ENCODE measurements at regions not wholly inside any gene's neighbourhood (a gene's known extent, or its start where the extent isn't known, plus 50 kb on each side); places are given as distances from the start of the nearest gene placed in this dataset.

DNA sequence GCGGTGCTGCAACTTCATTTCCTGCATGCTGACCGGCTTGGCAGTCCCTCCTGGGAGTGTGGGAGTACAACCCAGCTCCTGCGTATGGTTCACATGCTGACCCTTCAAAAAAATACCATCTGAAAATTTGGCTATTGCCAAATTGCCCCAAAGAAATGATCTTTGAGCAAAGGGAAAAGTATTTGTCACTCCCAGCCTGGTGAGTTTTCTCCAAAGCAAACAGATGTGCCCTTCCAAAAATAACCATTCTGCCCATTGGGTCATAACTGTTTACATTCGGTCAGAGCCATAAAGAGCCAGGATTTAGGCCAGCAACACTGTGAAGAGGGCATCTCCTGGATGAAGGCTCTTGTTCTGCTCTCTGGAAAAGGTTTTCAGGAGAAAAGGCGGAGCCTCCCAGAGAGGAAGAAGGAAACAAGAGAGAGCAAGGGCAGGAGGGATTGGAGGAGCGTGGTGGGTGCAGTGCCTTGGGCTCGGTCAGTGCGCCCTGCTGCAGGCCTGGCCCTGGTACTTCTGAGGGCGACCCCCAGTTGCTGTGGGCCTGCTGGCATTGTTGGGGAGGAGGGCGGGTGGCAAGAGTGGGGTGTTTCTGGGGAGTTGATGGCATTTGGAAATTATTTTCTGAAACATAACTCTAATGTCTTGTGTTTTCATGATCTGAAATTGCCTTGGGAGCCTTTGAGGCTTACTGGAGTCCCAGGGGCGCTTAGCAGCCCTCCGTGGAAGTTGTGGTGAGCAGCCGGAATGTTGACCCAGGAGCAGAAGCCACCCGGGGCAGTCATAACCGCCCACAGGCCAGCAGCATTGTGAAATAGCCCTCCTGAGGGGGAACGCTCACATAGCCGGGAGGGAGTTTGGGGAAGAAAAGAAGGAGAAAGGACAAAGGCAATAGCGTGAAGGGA lies 248.4 kb downstream of the MYLK4 start:
- H3K4me2 ChIP-seq (ENCODE audit: low read length) = no peak overlapping the region

DNA sequence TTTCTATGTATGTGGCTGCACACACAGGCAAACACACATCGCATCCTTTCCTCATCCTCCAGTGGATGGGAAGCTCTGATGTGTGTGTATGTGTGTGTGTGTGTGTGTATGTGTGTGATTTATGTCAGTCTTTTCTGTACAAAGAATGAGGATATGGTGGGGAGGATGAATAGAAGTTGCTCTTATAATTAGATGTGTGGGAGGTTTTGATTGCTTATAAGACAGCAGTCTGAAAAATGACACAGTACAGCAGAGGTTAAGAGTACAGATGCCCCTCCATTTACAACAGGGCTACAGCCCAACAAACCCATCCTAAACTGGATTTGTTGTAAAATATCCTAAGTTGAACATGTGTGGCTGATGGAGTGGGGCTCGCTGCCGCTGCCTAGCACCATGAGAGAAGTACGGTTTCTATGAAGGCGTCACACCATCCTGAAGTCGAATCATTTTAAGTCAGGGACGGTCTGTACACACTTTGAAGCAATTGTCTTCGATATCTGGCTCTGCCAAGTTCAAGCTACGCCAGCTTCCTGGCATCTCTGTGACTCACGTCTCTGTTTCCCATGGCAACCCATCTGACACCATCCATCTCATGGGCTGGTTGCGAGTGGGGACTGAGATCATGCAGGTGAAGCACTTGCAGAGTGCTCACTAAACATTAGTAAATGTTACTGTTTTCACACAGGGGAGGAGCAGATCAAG lies 252.6 kb downstream of the MYLK4 start:
- Histone ChIP-seq H3K4me2 (ENCODE audit: low read length) (no peak overlapping the region), H3K9me2 (ENCODE audit: low read depth, low read length) (no peaks in the 10 kb centered on the region), H3K27me3 (ENCODE audit: insufficient read depth, low read length) (0 out of 2 replicates have a peak, but pooled peaks cover 2% of the 10 kb centered on the region), H3K9me3 (ENCODE audit: low read length) (no peaks in the 10 kb centered on the region), H2AFZ (ENCODE audit: low read length) (no peak overlapping the region), H3F3A (ENCODE audit: insufficient read depth, low read length) (no peaks in the 10 kb centered on the region), H3K4me3 (ENCODE audit: low read depth, low read length, poor library complexity, severe bottlenecking) (no peak overlapping the region), H3K79me2 (ENCODE audit: insufficient read depth, low read length) (no peaks in the 10 kb centered on the region), H3K36me3 (ENCODE audit: insufficient read depth, low read length) (no peaks in the 10 kb centered on the region), H4K20me1 (ENCODE audit: insufficient read depth, low read length) (no peaks in the 10 kb centered on the region), H3K4me1 (ENCODE audit: insufficient read depth, low read length, severe bottlenecking) (no peaks in the 10 kb centered on the region), H3K9ac (ENCODE audit: low read length) (no peak overlapping the region), H3K27ac (ENCODE audit: low read depth, low read length, poor library complexity, severe bottlenecking) (no peak overlapping the region)
- no peak for TF ChIP-seq EZH2 (IDR thresholded peaks at IDR 0.05; ENCODE audit: borderline replicate concordance, low read length)
- TF ChIP-seq, protein P1, sequence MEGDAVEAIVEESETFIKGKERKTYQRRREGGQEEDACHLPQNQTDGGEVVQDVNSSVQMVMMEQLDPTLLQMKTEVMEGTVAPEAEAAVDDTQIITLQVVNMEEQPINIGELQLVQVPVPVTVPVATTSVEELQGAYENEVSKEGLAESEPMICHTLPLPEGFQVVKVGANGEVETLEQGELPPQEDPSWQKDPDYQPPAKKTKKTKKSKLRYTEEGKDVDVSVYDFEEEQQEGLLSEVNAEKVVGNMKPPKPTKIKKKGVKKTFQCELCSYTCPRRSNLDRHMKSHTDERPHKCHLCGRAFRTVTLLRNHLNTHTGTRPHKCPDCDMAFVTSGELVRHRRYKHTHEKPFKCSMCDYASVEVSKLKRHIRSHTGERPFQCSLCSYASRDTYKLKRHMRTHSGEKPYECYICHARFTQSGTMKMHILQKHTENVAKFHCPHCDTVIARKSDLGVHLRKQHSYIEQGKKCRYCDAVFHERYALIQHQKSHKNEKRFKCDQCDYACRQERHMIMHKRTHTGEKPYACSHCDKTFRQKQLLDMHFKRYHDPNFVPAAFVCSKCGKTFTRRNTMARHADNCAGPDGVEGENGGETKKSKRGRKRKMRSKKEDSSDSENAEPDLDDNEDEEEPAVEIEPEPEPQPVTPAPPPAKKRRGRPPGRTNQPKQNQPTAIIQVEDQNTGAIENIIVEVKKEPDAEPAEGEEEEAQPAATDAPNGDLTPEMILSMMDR (IDR thresholded peaks at IDR 0.05; ENCODE audit: low read length) = no peak

More for the DNA sequence above, 248.4 kb downstream of the MYLK4 start:
- no peaks in the 10 kb centered on the region for H3K79me2 ChIP-seq (ENCODE audit: insufficient read depth, low read length)
- H3K4me3 ChIP-seq (ENCODE audit: low read depth, low read length, poor library complexity, severe bottlenecking) = no peak overlapping the region
- no peak overlapping the region for H2AFZ ChIP-seq (ENCODE audit: low read length)
- H3K9me3 ChIP-seq (ENCODE audit: low read length) = no peaks in the 10 kb centered on the region
- H3K9me2 ChIP-seq (ENCODE audit: low read depth, low read length) = no peaks in the 10 kb centered on the region
- 0 out of 2 replicates have a peak, but pooled peaks cover 2% of the 10 kb centered on the region for H3K27me3 ChIP-seq (ENCODE audit: insufficient read depth, low read length)
- H4K20me1 ChIP-seq (ENCODE audit: insufficient read depth, low read length) = no peaks in the 10 kb centered on the region
- H3K27ac ChIP-seq (ENCODE audit: low read depth, low read length, poor library complexity, severe bottlenecking) = no peak overlapping the region
- TF ChIP-seq, protein P1 (IDR thresholded peaks at IDR 0.05; ENCODE audit: low read length) = no peak
- TF ChIP-seq EZH2 (IDR thresholded peaks at IDR 0.05; ENCODE audit: borderline replicate concordance, low read length) = no peak
- no peak overlapping the region for H3K9ac ChIP-seq (ENCODE audit: low read length)
- H3F3A ChIP-seq (ENCODE audit: insufficient read depth, low read length) = no peaks in the 10 kb centered on the region
- no peaks in the 10 kb centered on the region for H3K4me1 ChIP-seq (ENCODE audit: insufficient read depth, low read length, severe bottlenecking)
- H3K36me3 ChIP-seq (ENCODE audit: insufficient read depth, low read length) = no peaks in the 10 kb centered on the region

DNA sequence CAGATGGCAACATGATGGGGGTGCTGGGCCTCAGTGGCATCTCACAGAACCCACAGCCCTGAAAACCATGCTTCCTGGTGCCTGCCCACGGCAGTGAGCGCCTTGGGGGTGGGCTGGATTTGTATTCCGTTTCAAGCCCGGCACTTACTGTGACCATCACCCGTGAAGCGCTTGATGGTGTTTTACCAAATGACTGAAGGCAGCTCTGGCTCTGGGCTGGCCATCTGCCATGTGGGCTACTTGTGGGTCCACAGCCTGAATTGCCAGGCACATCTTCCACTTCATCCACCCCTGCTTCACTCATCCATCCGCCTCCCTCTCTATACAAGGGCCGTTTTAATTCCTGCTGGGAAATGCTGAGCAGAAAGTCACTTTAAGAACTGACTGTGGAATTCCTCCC lies 250.9 kb upstream of the GMDS start:
- H3K27ac ChIP-seq (ENCODE audit: low read depth, low read length, poor library complexity, severe bottlenecking) = no peak overlapping the region
- no peaks in the 10 kb centered on the region for H3K4me1 ChIP-seq (ENCODE audit: insufficient read depth, low read length, severe bottlenecking)
- TF ChIP-seq, protein P1 (IDR thresholded peaks at IDR 0.05; ENCODE audit: low read length) = no peak
- no peak for TF ChIP-seq EZH2 (IDR thresholded peaks at IDR 0.05; ENCODE audit: borderline replicate concordance, low read length)
- 0 out of 2 replicates have a peak, but pooled peaks cover 2% of the 10 kb centered on the region for H3K27me3 ChIP-seq (ENCODE audit: insufficient read depth, low read length)
- no peak overlapping the region for H3K9ac ChIP-seq (ENCODE audit: low read length)
- H3K9me3 ChIP-seq (ENCODE audit: low read length) = no peaks in the 10 kb centered on the region
- H3K79me2 ChIP-seq (ENCODE audit: insufficient read depth, low read length) = no peaks in the 10 kb centered on the region
- no peak overlapping the region for H2AFZ ChIP-seq (ENCODE audit: low read length)
- no peaks in the 10 kb centered on the region for H3K9me2 ChIP-seq (ENCODE audit: low read depth, low read length)
- H3F3A ChIP-seq (ENCODE audit: insufficient read depth, low read length) = no peaks in the 10 kb centered on the region
- no peaks in the 10 kb centered on the region for H3K36me3 ChIP-seq (ENCODE audit: insufficient read depth, low read length)
- no peak overlapping the region for H3K4me3 ChIP-seq (ENCODE audit: low read depth, low read length, poor library complexity, severe bottlenecking)
- H4K20me1 ChIP-seq (ENCODE audit: insufficient read depth, low read length) = no peaks in the 10 kb centered on the region
- no peak overlapping the region for H3K4me2 ChIP-seq (ENCODE audit: low read length)

Data from OCI-LY1 (cell line).